IMR-90 (cell line): ENCODE measurements at regions not wholly inside any gene's neighbourhood (a gene's known extent, or its start where the extent isn't known, plus 50 kb on each side); places are given as distances from the start of the nearest gene placed in this dataset.

ENCODE experiments used
- ATAC-seq: fragments of 200-7000 bp; cut with Tn5 transposase; 2 replicates; pipeline ENCODE4 v1.9.1; 2020; ENCODE audit warnings: low read depth, mild to moderate bottlenecking, moderate library complexity
- BruUV-seq: library from RNA; stranded (reverse); fragments of 400-500 nt; replicated peaks from 2 replicates; lab custom pipeline; 2021; lab: Mats Ljungman, UMichigan
- CTCF ChIA-PET: fragments of 300-600 bp; formaldehyde crosslinking; extraction: SDS; loops from one replicate; lab custom pipeline; 2021; ENCODE audit warnings: antibody characterized with exemption; lab: Yijun Ruan, JAX
- POLR2A ChIA-PET: fragments of 300-600 bp; sonication (Branson Sonifier 250); formaldehyde crosslinking; loops from one replicate; lab custom pipeline; 2022; ENCODE audit warnings: antibody characterized with exemption; ENCODE audit not compliant: unreplicated experiment; lab: Charles Lee
- DNase-seq: peaks from one replicate; pipeline ENCODE4 v3.0.0; 2013
- H2AFZ ChIP-seq: replicated peaks from 2 replicates; pipeline ENCODE3; 2013; ENCODE audit warnings: low read length, mild to moderate bottlenecking; ENCODE audit not compliant: poor library complexity
- H2AK5ac ChIP-seq: 2 replicates; pipeline ENCODE4 v1.6.1; 2013; ENCODE audit warnings: low read depth, low read length, inconsistent platforms
- H2AK9ac ChIP-seq: replicated peaks from 2 replicates; pipeline ENCODE3; 2013; ENCODE audit warnings: mild to moderate bottlenecking, low read depth, low read length, moderate library complexity; ENCODE audit not compliant: poor library complexity
- H2BK120ac ChIP-seq: 2 replicates; pipeline ENCODE4 v1.6.1; 2013; ENCODE audit warnings: low read depth, low read length, inconsistent platforms
- H2BK15ac ChIP-seq: 3 replicates; pipeline ENCODE4 v1.6.1; 2013; ENCODE audit warnings: low read depth, low read length, inconsistent platforms
- H2BK20ac ChIP-seq: 2 replicates; pipeline ENCODE4 v1.6.1; 2013; ENCODE audit warnings: low read depth, mild to moderate bottlenecking, inconsistent platforms, low read length, moderate library complexity
- H2BK5ac ChIP-seq: 2 replicates; pipeline ENCODE4 v1.6.1; 2013; ENCODE audit warnings: mild to moderate bottlenecking, low read depth, low read length, inconsistent platforms; ENCODE audit not compliant: poor library complexity, severe bottlenecking
- H3K14ac ChIP-seq: replicated peaks from 2 replicates; pipeline ENCODE4 v1.6.1; 2013; ENCODE audit warnings: low read depth, low read length, inconsistent platforms
- H3K18ac ChIP-seq: 2 replicates; pipeline ENCODE4 v1.6.1; 2013; ENCODE audit warnings: low read depth, low read length, control low read depth
- H3K23ac ChIP-seq: 2 replicates; pipeline ENCODE4 v1.6.1; 2013; ENCODE audit warnings: low read depth, low read length, inconsistent platforms
- H3K27ac ChIP-seq: 2 replicates; pipeline ENCODE4 v1.5.1; 2013; ENCODE audit warnings: mild to moderate bottlenecking, control low read depth, low read length; ENCODE audit not compliant: insufficient read depth
- H3K27me3 ChIP-seq: 2 replicates; pipeline ENCODE4 v1.6.1; 2013; ENCODE audit warnings: low read length; ENCODE audit not compliant: control insufficient read depth, insufficient read depth
- H3K36me3 ChIP-seq: 2 replicates; pipeline ENCODE4 v1.6.1; 2013; ENCODE audit warnings: low read length, mixed read lengths; ENCODE audit not compliant: control insufficient read depth, insufficient read depth
- H3K4ac ChIP-seq: 2 replicates; pipeline ENCODE4 v1.6.1; 2013; ENCODE audit warnings: low read depth, low read length, inconsistent platforms
- H3K4me1 ChIP-seq: 2 replicates; pipeline ENCODE4 v1.6.1; 2013; ENCODE audit warnings: low read length, mixed read lengths; ENCODE audit not compliant: control insufficient read depth, insufficient read depth
- H3K4me2 ChIP-seq: 2 replicates; pipeline ENCODE4 v1.6.1; 2013; ENCODE audit warnings: low read depth, mild to moderate bottlenecking, control low read depth, low read length, moderate library complexity
- H3K4me3 ChIP-seq: 2 replicates; pipeline ENCODE4 v1.5.1; 2013; ENCODE audit warnings: low read depth, mild to moderate bottlenecking, control low read depth, low read length, moderate library complexity; ENCODE audit not compliant: insufficient read depth
- H3K56ac ChIP-seq: 2 replicates; pipeline ENCODE4 v1.6.1; 2013; ENCODE audit warnings: low read length, inconsistent platforms; ENCODE audit not compliant: insufficient read depth; ENCODE audit errors: extremely low read depth
- H3K79me1 ChIP-seq, 2 experiments: 2 replicates each; pipeline ENCODE4 v1.6.1; 2013; ENCODE audit warnings: low read length in 2 of 2, inconsistent platforms in 1 of 2, low read depth in 1 of 2
- H3K9ac ChIP-seq: 2 replicates; pipeline ENCODE4 v1.6.1; 2013; ENCODE audit warnings: low read depth, low read length, control low read depth
- H3K9me1 ChIP-seq: 2 replicates; pipeline ENCODE4 v1.6.1; 2013; ENCODE audit warnings: low read length, inconsistent platforms; ENCODE audit not compliant: insufficient read depth
- H3K9me3 ChIP-seq: 2 replicates; pipeline ENCODE4 v1.6.1; 2013; ENCODE audit warnings: low read length; ENCODE audit not compliant: control insufficient read depth, insufficient read depth
- H4K20me1 ChIP-seq: 2 replicates; pipeline ENCODE4 v1.6.1; 2013; ENCODE audit warnings: low read length, inconsistent platforms; ENCODE audit not compliant: insufficient read depth
- H4K5ac ChIP-seq: 2 replicates; pipeline ENCODE4 v1.6.1; 2013; ENCODE audit warnings: mild to moderate bottlenecking, low read depth, low read length, control low read depth
- H4K8ac ChIP-seq, 2 experiments: 2 replicates each; pipeline ENCODE4 v1.6.1; 2013; ENCODE audit warnings: low read depth in 2 of 2, low read length in 2 of 2, control low read depth in 1 of 2, inconsistent platforms in 1 of 2
- H4K91ac ChIP-seq: 2 replicates; pipeline ENCODE4 v1.6.1; 2013; ENCODE audit warnings: low read depth, low read length, inconsistent platforms; ENCODE audit not compliant: insufficient read depth
- BHLHE40 ChIP-seq: fragments of 150-350 bp; IDR thresholded peaks from 2 replicates; pipeline ENCODE4 v1.6.1; 2016; ENCODE audit warnings: mild to moderate bottlenecking, low read depth, low read length
- CEBPB ChIP-seq: IDR thresholded peaks from 2 replicates; pipeline ENCODE4 v1.6.1; 2012; ENCODE audit warnings: low read depth, low read length, improper control_type of control experiment
- CHD1 ChIP-seq: IDR thresholded peaks from 2 replicates; pipeline ENCODE4 v1.6.1; 2012; ENCODE audit warnings: low read depth, low read length, improper control_type of control experiment
- FOS ChIP-seq: fragments of 150-350 bp; IDR thresholded peaks from 2 replicates; pipeline ENCODE4 v1.6.1; 2016; ENCODE audit warnings: low read depth, low read length
- MAFK ChIP-seq: IDR thresholded peaks from 2 replicates; pipeline ENCODE4 v1.6.1; 2012; ENCODE audit warnings: low read depth, low read length, improper control_type of control experiment
- MAZ ChIP-seq: IDR thresholded peaks from 2 replicates; pipeline ENCODE4 v1.6.1; 2012; ENCODE audit warnings: low read depth, mild to moderate bottlenecking, low read length, improper control_type of control experiment, moderate library complexity, borderline replicate concordance
- MXI1 ChIP-seq: IDR thresholded peaks from 2 replicates; pipeline ENCODE4 v1.6.1; 2012; ENCODE audit warnings: low read depth, mild to moderate bottlenecking, low read length, moderate library complexity, borderline replicate concordance
- NFE2L2 ChIP-seq: fragments of 150-350 bp; IDR thresholded peaks from 2 replicates; pipeline ENCODE4 v1.6.1; 2016; ENCODE audit warnings: low read depth, mild to moderate bottlenecking, low read length
- POLR2A ChIP-seq: IDR thresholded peaks from 2 replicates; pipeline ENCODE4 v1.6.1; 2012; ENCODE audit warnings: mild to moderate bottlenecking, low read depth, low read length
- RAD21 ChIP-seq: IDR thresholded peaks from 2 replicates; pipeline ENCODE4 v1.6.1; 2012; ENCODE audit warnings: low read length, improper control_type of control experiment
- RFX5 ChIP-seq: IDR thresholded peaks from 2 replicates; pipeline ENCODE4 v1.8.0; 2012; ENCODE audit warnings: low read depth, mild to moderate bottlenecking, low read length, moderate library complexity
- SMC3 ChIP-seq: fragments of 150-350 bp; IDR thresholded peaks from 2 replicates; pipeline ENCODE4 v1.6.1; 2016; ENCODE audit warnings: low read depth, mild to moderate bottlenecking, antibody characterized with exemption, low read length, moderate library complexity
- WGBS, 2 experiments: methylation state at CpG; one replicate each; pipeline versions ENCODE4 v1.1.5 to v1.1.7; 2013; ENCODE audit warnings: missing lambda C conversion rate in 2 of 2; ENCODE audit not compliant: insufficient read length in 1 of 2; ENCODE audit errors: extremely low coverage in 2 of 2; 5-methylcytosine and 5-hydroxymethylcytosine counted together
- dilution Hi-C: fragments of 300-500 bp; cut with HindIII; formaldehyde crosslinking; loops from one replicate; pipeline ENCODE4 v1.14.3; 2018; ENCODE audit warnings: low sequenced_read_pairs; ENCODE audit not compliant: unreplicated experiment
- in situ Hi-C: fragments of 300-500 bp; cut with MboI; formaldehyde crosslinking; loops from 3 replicates; pipeline ENCODE4 v1.14.3; 2019; ENCODE audit warnings: low sequenced_read_pairs, inconsistent platforms, mixed read lengths
- intact Hi-C: fragments of 100-400 bp; cut with micrococcal nuclease; formaldehyde crosslinking; loops from 2 replicates; pipeline ENCODE4 v1.10.0; 2022
- TF ChIP-seq, protein P1 (sequence below): fragments of 150-350 bp; IDR thresholded peaks from 2 replicates; pipeline ENCODE4 v1.6.1; 2016; ENCODE audit warnings: low read depth, mild to moderate bottlenecking, low read length, moderate library complexity, borderline replicate concordance
- TF ChIP-seq, protein P2 (sequence below): fragments of 150-350 bp; IDR thresholded peaks from 2 replicates; pipeline ENCODE4 v1.6.1; 2017; ENCODE audit warnings: mild to moderate bottlenecking, antibody characterized with exemption, low read length, low read depth
- TF ChIP-seq, protein P3 (sequence below): conservative IDR thresholded peaks from 2 replicates; pipeline ENCODE4 v1.5.1; 2012; ENCODE audit warnings: mild to moderate bottlenecking, low read depth, low read length, improper control_type of control experiment

DNA sequence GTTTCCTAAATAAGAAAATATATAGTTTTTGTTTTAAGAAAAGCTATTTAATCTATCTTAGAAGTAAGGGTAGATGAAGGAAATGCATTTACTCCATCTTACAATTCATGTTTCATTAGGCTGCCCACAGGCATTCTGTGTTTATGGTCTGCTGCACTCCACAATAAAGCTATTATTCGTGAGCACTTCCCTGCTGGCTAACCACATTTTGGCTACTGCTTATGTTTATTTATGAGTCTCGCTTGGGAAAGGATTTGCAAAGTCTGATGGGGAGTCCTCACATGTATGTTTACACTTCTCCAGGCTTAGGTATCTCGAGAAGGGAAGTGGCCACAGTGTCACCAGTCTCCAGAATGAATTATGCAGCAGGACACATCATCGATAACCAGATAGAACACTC lies 260.8 kb upstream of the VCX start:
- intact Hi-C loops: loop anchor here (10.0 kb wide), 1 partner anchor 347 kb away; no protein-coding TSS in a partner anchor

More for the DNA sequence above, 260.8 kb upstream of the VCX start:
- H3K9me1 ChIP-seq: no peaks in the 10 kb centered on the region
- H2AK9ac ChIP-seq: no peak overlapping the region
- H2BK20ac ChIP-seq: no peak overlapping the region
- no peak overlapping the region for H3K18ac ChIP-seq
- H3K14ac ChIP-seq: no peak overlapping the region
- no peak overlapping the region for H3K4me3 ChIP-seq
- no peak overlapping the region for H2BK5ac ChIP-seq
- H3K4me1 ChIP-seq: no peaks in the 10 kb centered on the region
- H2AFZ ChIP-seq: no peak overlapping the region
- H2BK15ac ChIP-seq: no peak overlapping the region
- H4K91ac ChIP-seq: no peak overlapping the region
- H3K27me3 ChIP-seq: no peaks in the 10 kb centered on the region
- ChIA-PET POLR2A (no interaction called here), CTCF (no interaction called here)
- ATAC-seq (no peak), DNase-seq (no peak)
- H2BK120ac ChIP-seq: no peak overlapping the region
- H3K23ac ChIP-seq: no peak overlapping the region
- H4K20me1 ChIP-seq: no peaks in the 10 kb centered on the region
- in situ Hi-C loops: no loop called here
- BruUV-seq: no TSS peak
- no peak overlapping the region for H3K4me2 ChIP-seq
- H3K9me3 ChIP-seq: peaks cover 2% of the 10 kb centered on the region; the same call in 1 of the 2 replicates
- no peak overlapping the region for H4K8ac ChIP-seq
- H2AK5ac ChIP-seq: no peak overlapping the region
- dilution Hi-C loops: no loop called here
- no peaks in the 10 kb centered on the region for H3K36me3 ChIP-seq
- TF ChIP-seq SMC3 (no peak), MAZ (no peak), MXI1 (no peak), FOS (no peak), BHLHE40 (no peak), RFX5 (no peak), NFE2L2 (no peak), RAD21 (no peak), CEBPB (no peak), MAFK (no peak), CHD1 (no peak), POLR2A (no peak)
- TF ChIP-seq, protein P1, sequence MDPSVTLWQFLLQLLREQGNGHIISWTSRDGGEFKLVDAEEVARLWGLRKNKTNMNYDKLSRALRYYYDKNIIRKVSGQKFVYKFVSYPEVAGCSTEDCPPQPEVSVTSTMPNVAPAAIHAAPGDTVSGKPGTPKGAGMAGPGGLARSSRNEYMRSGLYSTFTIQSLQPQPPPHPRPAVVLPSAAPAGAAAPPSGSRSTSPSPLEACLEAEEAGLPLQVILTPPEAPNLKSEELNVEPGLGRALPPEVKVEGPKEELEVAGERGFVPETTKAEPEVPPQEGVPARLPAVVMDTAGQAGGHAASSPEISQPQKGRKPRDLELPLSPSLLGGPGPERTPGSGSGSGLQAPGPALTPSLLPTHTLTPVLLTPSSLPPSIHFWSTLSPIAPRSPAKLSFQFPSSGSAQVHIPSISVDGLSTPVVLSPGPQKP: no peak
- TF ChIP-seq, protein P2, sequence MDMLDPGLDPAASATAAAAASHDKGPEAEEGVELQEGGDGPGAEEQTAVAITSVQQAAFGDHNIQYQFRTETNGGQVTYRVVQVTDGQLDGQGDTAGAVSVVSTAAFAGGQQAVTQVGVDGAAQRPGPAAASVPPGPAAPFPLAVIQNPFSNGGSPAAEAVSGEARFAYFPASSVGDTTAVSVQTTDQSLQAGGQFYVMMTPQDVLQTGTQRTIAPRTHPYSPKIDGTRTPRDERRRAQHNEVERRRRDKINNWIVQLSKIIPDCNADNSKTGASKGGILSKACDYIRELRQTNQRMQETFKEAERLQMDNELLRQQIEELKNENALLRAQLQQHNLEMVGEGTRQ: no peak
- TF ChIP-seq, protein P3, sequence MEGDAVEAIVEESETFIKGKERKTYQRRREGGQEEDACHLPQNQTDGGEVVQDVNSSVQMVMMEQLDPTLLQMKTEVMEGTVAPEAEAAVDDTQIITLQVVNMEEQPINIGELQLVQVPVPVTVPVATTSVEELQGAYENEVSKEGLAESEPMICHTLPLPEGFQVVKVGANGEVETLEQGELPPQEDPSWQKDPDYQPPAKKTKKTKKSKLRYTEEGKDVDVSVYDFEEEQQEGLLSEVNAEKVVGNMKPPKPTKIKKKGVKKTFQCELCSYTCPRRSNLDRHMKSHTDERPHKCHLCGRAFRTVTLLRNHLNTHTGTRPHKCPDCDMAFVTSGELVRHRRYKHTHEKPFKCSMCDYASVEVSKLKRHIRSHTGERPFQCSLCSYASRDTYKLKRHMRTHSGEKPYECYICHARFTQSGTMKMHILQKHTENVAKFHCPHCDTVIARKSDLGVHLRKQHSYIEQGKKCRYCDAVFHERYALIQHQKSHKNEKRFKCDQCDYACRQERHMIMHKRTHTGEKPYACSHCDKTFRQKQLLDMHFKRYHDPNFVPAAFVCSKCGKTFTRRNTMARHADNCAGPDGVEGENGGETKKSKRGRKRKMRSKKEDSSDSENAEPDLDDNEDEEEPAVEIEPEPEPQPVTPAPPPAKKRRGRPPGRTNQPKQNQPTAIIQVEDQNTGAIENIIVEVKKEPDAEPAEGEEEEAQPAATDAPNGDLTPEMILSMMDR: no peak
- no peak overlapping the region for H3K9ac ChIP-seq
- H3K56ac ChIP-seq: no peak overlapping the region
- WGBS, 2 experiments: no CpG with 5 or more reads among the region's 4 CpGs
- no peak overlapping the region for H4K5ac ChIP-seq
- no peak overlapping the region for H3K27ac ChIP-seq
- no peak overlapping the region for H3K4ac ChIP-seq
- H3K79me1 ChIP-seq: no peaks in the 10 kb centered on the region
